AG09309 (cell line): ENCODE measurements at regions not wholly inside any gene's neighbourhood (a gene's known extent, or its start where the extent isn't known, plus 50 kb on each side); places are given as distances from the start of the nearest gene placed in this dataset.

Source experiments
- DNase-seq: peaks from one replicate; pipeline ENCODE4 v3.0.0-alpha.2; 2010; ENCODE audit warnings: low read depth
- H3K4me3 ChIP-seq: 2 replicates; pipeline ENCODE4 v1.5.1; 2011; ENCODE audit warnings: mild to moderate bottlenecking, low read depth, low read length, moderate library complexity; ENCODE audit not compliant: control insufficient read depth
- CTCF ChIP-seq: IDR thresholded peaks from 2 replicates; pipeline ENCODE4 v1.5.1; 2011; ENCODE audit warnings: mild to moderate bottlenecking, low read depth, low read length, inconsistent platforms; ENCODE audit not compliant: insufficient read depth, control insufficient read depth; ENCODE audit errors: missing control alignments

GRCh38 chr1:59040486-59040885, 256.4 kb upstream of the FGGY start:
- TF ChIP-seq CTCF, result no peak
- no peak for DNase-seq
- H3K4me3 ChIP-seq, result no peak overlapping the region

- H3K4me3 ChIP-seq, result no peak overlapping the region
- TF ChIP-seq CTCF, result peak; percentile 48
- DNase-seq, result no peak
Measured at GRCh38 chr1:59041646-59042277, 255.1 kb upstream of the FGGY start.

GRCh38 chr1:59043796-59044195, 253.1 kb upstream of the FGGY start:
- peak; percentile 88 for DNase-seq
- H3K4me3 ChIP-seq, result no peak overlapping the region
- no peak for TF ChIP-seq CTCF

DNA sequence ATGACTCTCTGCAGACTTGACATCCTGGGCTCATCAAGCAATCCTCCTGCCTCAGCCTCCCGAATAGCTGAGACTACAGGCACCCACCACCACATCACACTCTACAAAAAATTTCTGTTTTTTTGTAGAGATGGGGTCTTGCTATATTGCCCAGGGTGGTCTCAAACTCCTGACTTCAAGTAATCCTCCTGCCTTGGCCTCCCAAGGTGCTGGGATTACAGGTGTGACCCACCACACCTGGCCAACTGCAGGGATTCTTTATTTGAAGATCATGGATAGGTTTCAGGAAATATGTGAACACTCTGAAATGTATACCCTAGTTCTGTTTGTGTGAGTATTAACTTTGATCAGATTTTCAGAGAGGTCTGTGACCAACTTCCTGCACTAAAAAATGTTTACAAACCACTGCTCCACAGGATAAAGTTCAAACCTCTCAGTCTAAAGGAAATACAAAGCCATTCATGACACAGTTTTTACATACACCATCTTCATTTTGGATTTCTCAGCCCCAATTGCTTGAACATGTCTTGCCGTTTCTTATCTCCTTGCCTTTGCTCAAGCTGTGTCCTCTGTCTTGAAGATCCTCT, 252.3 kb upstream of the FGGY start:
- no peak for TF ChIP-seq CTCF
- no peak for DNase-seq
- no peak overlapping the region for H3K4me3 ChIP-seq

DNA sequence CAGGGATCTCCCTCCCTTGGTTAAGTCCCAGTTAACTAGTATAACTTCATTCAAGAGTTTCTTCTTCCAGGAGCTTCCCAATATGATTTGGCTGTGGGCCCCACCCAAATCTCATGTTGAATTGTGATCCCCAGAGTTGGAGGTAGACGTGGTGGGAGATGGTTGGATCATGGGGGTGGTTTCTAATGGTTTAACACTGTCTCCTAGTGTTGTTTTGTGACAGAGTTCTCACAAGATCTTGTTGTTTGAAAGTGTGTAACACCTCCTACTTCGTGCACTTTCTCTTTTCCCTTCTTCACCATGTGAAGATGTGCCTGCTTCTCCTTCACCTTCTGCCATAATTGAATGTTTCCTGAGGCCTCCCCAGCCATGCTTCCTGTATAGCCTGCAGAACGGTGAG, 251.8 kb upstream of the FGGY start:
- no peak overlapping the region for H3K4me3 ChIP-seq
- no peak for TF ChIP-seq CTCF
- no peak for DNase-seq

DNA sequence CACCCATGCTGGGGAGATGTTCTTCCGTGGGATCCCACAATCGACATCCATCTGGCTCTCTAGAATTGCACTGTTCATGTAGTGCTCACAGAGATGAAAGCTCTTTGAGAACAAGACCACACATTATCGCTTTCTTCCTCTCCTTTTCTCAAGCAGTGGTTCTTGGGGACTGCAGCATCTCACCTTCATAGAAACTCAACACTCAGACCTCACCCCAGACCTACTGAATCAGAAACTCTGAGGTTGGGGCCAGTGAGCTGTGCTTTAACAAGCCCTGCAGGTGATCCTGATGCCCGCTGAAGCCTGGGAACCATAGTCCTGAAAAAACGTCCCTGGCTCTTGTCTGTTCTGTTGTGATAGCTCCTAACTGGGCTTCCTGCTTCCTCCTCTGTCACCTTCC, 251.3 kb upstream of the FGGY start:
- no peak for DNase-seq
- TF ChIP-seq CTCF, result no peak
- H3K4me3 ChIP-seq, result no peak overlapping the region
